PFSK-1 (cell line): ENCODE measurements at regions not wholly inside any gene's neighbourhood (a gene's known extent, or its start where the extent isn't known, plus 50 kb on each side); places are given as distances from the start of the nearest gene placed in this dataset.

Source experiments
- POLR2AphosphoS5 ChIP-seq: IDR thresholded peaks from 2 replicates; pipeline ENCODE4 v1.6.1; 2012; ENCODE audit warnings: low read depth, mild to moderate bottlenecking, control low read depth, low read length, moderate library complexity
- SIN3A ChIP-seq: IDR thresholded peaks from 2 replicates; pipeline ENCODE4 v1.6.1; 2012; ENCODE audit warnings: mild to moderate bottlenecking, low read length, moderate library complexity, borderline replicate concordance; ENCODE audit not compliant: insufficient read depth

DNA sequence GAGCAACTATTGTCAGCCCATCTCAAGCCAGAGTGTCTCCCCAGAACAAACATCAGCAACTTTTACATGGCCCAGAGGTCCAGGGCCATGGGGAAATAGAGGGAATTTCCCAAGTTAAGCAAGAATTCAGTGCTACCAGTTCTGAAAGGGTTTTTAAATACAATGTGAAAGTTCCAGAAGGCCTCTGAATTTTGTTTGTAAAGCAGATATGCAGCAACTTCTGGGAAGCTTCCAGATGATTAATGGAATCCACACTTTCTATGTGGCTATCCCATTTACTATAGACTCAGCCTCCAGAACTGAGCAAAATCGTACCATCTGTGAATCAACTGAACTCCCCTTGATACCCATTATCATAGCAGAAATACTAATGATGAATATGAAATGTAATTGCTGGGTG lies 93.8 kb downstream of the FEM1C start:
- TF ChIP-seq SIN3A (no peak), POLR2AphosphoS5 (no peak)
